ENCODE measurements at regions not wholly inside any gene's neighbourhood (a gene's known extent, or its start where the extent isn't known, plus 50 kb on each side); places are given as distances from the start of the nearest gene placed in this dataset.

GRCh38 chr7:123323689-123324088 lies 123.9 kb upstream of the SLC13A1 start:
- no peak for TF ChIP-seq CTCF (IDR thresholded peaks at IDR 0.05)
- TF ChIP-seq POLR2A (IDR thresholded peaks at IDR 0.05): no peak
